ENCODE measurements at regions not wholly inside any gene's neighbourhood (a gene's known extent, or its start where the extent isn't known, plus 50 kb on each side); places are given as distances from the start of the nearest gene placed in this dataset.

- H3K4me3 ChIP-seq, result no peak overlapping the region
- DNase-seq, result no peak
- no peaks in the 10 kb centered on the region for H3K27me3 ChIP-seq
- intact Hi-C loops (cut with DNase I; ENCODE audit: low total_unique reads), result no loop called here
- no peaks in the 10 kb centered on the region for H3K4me1 ChIP-seq
- WGBS, 2 donors, result 86 to 93% methylated on average over 6 of the region's 6 CpGs
- no peak overlapping the region for H3K27ac ChIP-seq
- no peaks in the 10 kb centered on the region for H3K36me3 ChIP-seq (ENCODE audit: low read depth, missing control alignments)
- H3K9me3 ChIP-seq, result no peaks in the 10 kb centered on the region
- no peak for TF ChIP-seq POLR2A (IDR thresholded peaks at IDR 0.05)
- TF ChIP-seq CTCF (IDR thresholded peaks at IDR 0.05), result no peak
Measured at GRCh38 chr9:86636038-86636437, 281.8 kb upstream of the TUT7 start.

DNA sequence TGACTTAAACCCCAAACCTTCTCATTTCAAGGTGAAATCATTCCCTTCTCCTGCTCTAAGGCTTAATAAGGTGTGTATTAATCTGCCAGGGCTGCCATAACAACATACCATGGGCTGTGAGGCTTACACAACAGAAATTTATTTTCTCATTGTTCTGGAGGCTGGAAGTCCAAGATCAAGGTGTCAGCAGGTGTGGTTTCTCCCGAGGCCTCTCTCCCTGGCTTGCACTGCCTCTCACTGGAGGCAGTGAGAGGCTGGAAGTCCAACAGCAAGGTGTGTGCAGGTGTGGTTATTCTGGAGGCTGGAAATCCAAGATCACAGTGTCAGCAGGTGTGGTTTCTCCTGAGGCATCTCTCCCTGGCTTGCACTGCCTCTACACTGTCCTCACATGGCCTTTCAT is 280.3 kb upstream of the TUT7 start:
- DNase-seq, result no peak
- H3K9me3 ChIP-seq, result no peaks in the 10 kb centered on the region
- no peaks in the 10 kb centered on the region for H3K36me3 ChIP-seq (ENCODE audit: low read depth, missing control alignments)
- no peaks in the 10 kb centered on the region for H3K4me1 ChIP-seq
- intact Hi-C loops (cut with DNase I; ENCODE audit: low total_unique reads), result no loop called here
- no peak overlapping the region for H3K27ac ChIP-seq
- TF ChIP-seq POLR2A (IDR thresholded peaks at IDR 0.05), result no peak
- TF ChIP-seq CTCF (IDR thresholded peaks at IDR 0.05), result no peak
- H3K4me3 ChIP-seq, result no peak overlapping the region
- WGBS, 2 donors, result 100% methylated on average over 1 of the region's 1 CpG
- H3K27me3 ChIP-seq, result no peaks in the 10 kb centered on the region

DNA sequence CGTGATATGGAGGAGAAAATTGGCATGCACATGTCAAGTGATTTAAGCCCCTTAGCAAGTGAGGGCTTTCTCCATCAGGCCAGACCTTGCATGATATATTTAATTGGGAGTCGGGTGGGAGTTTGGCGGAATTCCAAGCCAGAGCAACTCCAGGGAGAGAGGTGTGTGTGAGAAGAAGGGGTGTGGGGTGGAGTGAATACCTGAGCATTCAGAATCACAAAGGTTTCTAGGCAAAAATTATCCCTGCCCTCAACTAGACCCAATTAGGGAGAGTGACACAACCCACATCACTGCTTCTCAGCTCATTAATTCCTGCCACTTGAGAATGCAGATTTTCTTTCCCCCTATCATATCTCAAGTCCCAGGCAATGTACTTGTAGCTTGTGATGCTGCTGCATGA is 279.7 kb upstream of the TUT7 start:
- intact Hi-C loops (cut with DNase I; ENCODE audit: low total_unique reads), result no loop called here
- no peak for DNase-seq
- TF ChIP-seq CTCF (IDR thresholded peaks at IDR 0.05) (no peak), POLR2A (IDR thresholded peaks at IDR 0.05) (no peak)
- no peaks in the 10 kb centered on the region for H3K27me3 ChIP-seq
- no peaks in the 10 kb centered on the region for H3K9me3 ChIP-seq
- H3K4me1 ChIP-seq, result no peaks in the 10 kb centered on the region
- H3K36me3 ChIP-seq (ENCODE audit: low read depth, missing control alignments), result no peaks in the 10 kb centered on the region
- 78 to 79% methylated on average over 3 of the region's 3 CpGs for WGBS, 2 donors
- H3K4me3 ChIP-seq, result no peak overlapping the region
- no peak overlapping the region for H3K27ac ChIP-seq

DNA sequence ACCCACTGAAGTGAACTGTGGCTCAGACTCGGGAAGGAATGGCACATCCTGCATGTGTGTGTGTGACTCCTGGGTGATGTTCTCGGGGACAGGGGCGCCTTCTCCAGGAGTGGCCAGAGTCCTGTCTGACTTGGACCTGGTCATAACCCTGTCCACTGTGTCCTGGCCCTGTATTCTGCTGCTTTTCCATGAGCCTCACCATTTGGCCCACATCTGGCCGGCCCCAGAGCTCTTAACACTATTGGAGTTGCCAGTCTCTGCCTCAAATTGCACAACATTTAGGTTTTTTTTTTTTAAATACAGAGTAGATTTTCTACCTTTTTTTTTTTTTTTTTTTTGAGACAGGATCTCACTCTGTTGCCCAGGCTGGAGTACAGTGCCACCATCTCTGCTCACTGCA is 278.3 kb upstream of the TUT7 start:
- no peak for DNase-seq
- Histone ChIP-seq H3K27me3 (no peaks in the 10 kb centered on the region), H3K36me3 (ENCODE audit: low read depth, missing control alignments) (no peaks in the 10 kb centered on the region), H3K4me1 (no peaks in the 10 kb centered on the region), H3K4me3 (no peak overlapping the region), H3K27ac (no peak overlapping the region), H3K9me3 (no peaks in the 10 kb centered on the region)
- intact Hi-C loops (cut with DNase I; ENCODE audit: low total_unique reads), result no loop called here
- TF ChIP-seq POLR2A (IDR thresholded peaks at IDR 0.05), result no peak
- no peak for TF ChIP-seq CTCF (IDR thresholded peaks at IDR 0.05)
- 89 to 96% methylated on average over 4 of the region's 4 CpGs for WGBS, 2 donors

DNA sequence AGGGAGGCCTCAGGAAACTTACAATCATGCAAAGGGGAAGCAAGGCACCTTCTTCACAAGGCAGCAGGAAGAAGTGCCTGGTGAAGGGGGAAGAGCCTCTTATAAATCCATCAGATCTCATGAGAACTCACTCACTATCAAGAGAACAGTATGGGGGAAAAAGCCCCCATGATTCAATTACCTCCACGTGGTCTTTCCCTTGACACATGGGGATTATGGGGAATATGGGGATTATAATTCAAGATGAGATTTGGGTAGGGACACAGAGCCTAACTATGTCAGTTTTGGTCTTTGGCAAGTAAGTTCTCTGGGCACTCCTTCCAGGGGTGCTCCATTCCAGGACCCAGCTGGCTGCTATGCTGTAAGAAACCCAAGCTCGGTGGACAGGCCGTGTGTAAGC is 275.3 kb upstream of the TUT7 start:
- WGBS, 2 donors, result 85 to 88% methylated on average over 3 of the region's 3 CpGs

More for the DNA sequence above, 275.3 kb upstream of the TUT7 start:
- no peak overlapping the region for H3K27ac ChIP-seq
- H3K27me3 ChIP-seq, result no peaks in the 10 kb centered on the region
- no peak overlapping the region for H3K4me3 ChIP-seq
- intact Hi-C loops (cut with DNase I; ENCODE audit: low total_unique reads), result no loop called here
- H3K36me3 ChIP-seq (ENCODE audit: low read depth, missing control alignments), result no peaks in the 10 kb centered on the region
- no peaks in the 10 kb centered on the region for H3K4me1 ChIP-seq
- no peaks in the 10 kb centered on the region for H3K9me3 ChIP-seq
- DNase-seq, result no peak
- TF ChIP-seq POLR2A (IDR thresholded peaks at IDR 0.05) (no peak), CTCF (IDR thresholded peaks at IDR 0.05) (no peak)
